ENCODE measurements at regions not wholly inside any gene's neighbourhood (a gene's known extent, or its start where the extent isn't known, plus 50 kb on each side); places are given as distances from the start of the nearest gene placed in this dataset.

DNA sequence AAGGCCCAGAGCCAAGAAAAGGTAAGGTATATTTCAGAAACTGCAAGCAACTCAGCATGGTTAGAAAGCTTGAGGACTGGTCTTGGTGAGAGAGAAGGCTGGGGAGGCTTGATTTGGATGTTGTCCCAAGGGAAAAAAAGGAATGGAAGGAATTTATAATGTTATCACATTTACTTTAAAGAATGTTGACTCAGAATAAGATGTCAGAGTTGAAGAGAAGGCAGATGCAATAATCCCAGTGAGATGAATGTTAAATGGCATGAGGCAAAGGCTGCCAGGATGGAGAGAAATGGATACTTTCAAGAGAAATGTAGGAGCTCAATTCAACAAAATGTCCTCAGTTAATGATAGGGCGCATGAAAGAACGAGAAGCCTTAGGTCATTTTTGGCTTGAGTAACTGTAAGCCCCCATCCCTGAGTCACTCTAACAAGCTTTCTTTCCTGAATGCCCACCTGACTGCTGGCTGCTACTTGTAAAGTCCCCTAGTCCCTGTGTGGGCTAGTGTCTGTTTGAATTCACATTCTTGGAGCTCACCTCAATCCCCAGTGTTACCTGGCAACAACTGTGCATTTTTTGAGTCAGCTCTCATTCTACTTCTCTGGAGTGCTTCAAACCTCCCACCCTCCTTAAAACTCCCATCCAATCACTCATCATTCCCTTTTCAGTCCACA is 103.0 kb upstream of the TAPT1 start:
- no peak for TF ChIP-seq EZH2 (IDR thresholded peaks at IDR 0.05; ENCODE audit: borderline replicate concordance, low read length)
- TF ChIP-seq, protein P1, sequence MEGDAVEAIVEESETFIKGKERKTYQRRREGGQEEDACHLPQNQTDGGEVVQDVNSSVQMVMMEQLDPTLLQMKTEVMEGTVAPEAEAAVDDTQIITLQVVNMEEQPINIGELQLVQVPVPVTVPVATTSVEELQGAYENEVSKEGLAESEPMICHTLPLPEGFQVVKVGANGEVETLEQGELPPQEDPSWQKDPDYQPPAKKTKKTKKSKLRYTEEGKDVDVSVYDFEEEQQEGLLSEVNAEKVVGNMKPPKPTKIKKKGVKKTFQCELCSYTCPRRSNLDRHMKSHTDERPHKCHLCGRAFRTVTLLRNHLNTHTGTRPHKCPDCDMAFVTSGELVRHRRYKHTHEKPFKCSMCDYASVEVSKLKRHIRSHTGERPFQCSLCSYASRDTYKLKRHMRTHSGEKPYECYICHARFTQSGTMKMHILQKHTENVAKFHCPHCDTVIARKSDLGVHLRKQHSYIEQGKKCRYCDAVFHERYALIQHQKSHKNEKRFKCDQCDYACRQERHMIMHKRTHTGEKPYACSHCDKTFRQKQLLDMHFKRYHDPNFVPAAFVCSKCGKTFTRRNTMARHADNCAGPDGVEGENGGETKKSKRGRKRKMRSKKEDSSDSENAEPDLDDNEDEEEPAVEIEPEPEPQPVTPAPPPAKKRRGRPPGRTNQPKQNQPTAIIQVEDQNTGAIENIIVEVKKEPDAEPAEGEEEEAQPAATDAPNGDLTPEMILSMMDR (IDR thresholded peaks at IDR 0.05; ENCODE audit: low read length) = no peak

DNA sequence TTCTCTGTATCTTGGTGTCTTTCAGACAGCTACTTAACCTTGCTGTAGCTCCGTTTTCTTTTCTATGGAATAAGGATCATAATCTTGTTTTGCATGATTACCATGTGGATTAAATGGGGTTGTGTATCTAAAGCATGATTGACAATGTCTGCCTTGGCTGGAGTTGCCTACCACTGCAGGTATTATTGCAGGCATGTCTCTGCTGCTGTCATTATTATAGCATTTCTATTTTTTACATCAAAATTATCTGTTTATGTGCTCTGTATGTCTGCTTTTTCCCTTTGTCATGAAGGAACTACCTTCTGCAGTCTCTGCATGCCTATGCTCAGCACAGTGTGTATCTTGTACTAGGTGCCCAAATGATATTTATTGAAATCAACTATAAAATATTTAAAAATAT is 95.9 kb upstream of the TAPT1 start:
- Histone ChIP-seq H3K27me3 (ENCODE audit: insufficient read depth, low read length) (no peaks in the 10 kb centered on the region), H3K9me2 (ENCODE audit: low read depth, low read length) (no peaks in the 10 kb centered on the region), H3K4me1 (ENCODE audit: insufficient read depth, low read length, severe bottlenecking) (no peaks in the 10 kb centered on the region), H3K4me2 (ENCODE audit: low read length) (no peak overlapping the region), H3K27ac (ENCODE audit: low read depth, low read length, poor library complexity, severe bottlenecking) (no peak overlapping the region), H3F3A (ENCODE audit: insufficient read depth, low read length) (no peaks in the 10 kb centered on the region), H3K9me3 (ENCODE audit: low read length) (no peaks in the 10 kb centered on the region), H3K9ac (ENCODE audit: low read length) (no peak overlapping the region), H3K36me3 (ENCODE audit: insufficient read depth, low read length) (no peaks in the 10 kb centered on the region), H2AFZ (ENCODE audit: low read length) (no peak overlapping the region), H3K4me3 (ENCODE audit: low read depth, low read length, poor library complexity, severe bottlenecking) (no peak overlapping the region), H4K20me1 (ENCODE audit: insufficient read depth, low read length) (no peaks in the 10 kb centered on the region), H3K79me2 (ENCODE audit: insufficient read depth, low read length) (no peaks in the 10 kb centered on the region)
- TF ChIP-seq EZH2 (IDR thresholded peaks at IDR 0.05; ENCODE audit: borderline replicate concordance, low read length) = no peak
- TF ChIP-seq, protein P1 (IDR thresholded peaks at IDR 0.05; ENCODE audit: low read length) = no peak

More for the DNA sequence above, 103.0 kb upstream of the TAPT1 start:
- no peaks in the 10 kb centered on the region for H3K27me3 ChIP-seq (ENCODE audit: insufficient read depth, low read length)
- no peaks in the 10 kb centered on the region for H3K9me2 ChIP-seq (ENCODE audit: low read depth, low read length)
- no peaks in the 10 kb centered on the region for H3K79me2 ChIP-seq (ENCODE audit: insufficient read depth, low read length)
- H2AFZ ChIP-seq (ENCODE audit: low read length) = no peak overlapping the region
- no peaks in the 10 kb centered on the region for H4K20me1 ChIP-seq (ENCODE audit: insufficient read depth, low read length)
- H3K9ac ChIP-seq (ENCODE audit: low read length) = no peak overlapping the region
- no peaks in the 10 kb centered on the region for H3F3A ChIP-seq (ENCODE audit: insufficient read depth, low read length)
- H3K27ac ChIP-seq (ENCODE audit: low read depth, low read length, poor library complexity, severe bottlenecking) = no peak overlapping the region
- no peaks in the 10 kb centered on the region for H3K36me3 ChIP-seq (ENCODE audit: insufficient read depth, low read length)
- no peak overlapping the region for H3K4me3 ChIP-seq (ENCODE audit: low read depth, low read length, poor library complexity, severe bottlenecking)
- H3K4me2 ChIP-seq (ENCODE audit: low read length) = no peak overlapping the region
- H3K4me1 ChIP-seq (ENCODE audit: insufficient read depth, low read length, severe bottlenecking) = no peaks in the 10 kb centered on the region
- no peaks in the 10 kb centered on the region for H3K9me3 ChIP-seq (ENCODE audit: low read length)

GRCh38 chr4:16315456-16315855 is 89.2 kb upstream of the TAPT1 start:
- H3K27ac ChIP-seq (ENCODE audit: low read depth, low read length, poor library complexity, severe bottlenecking) = no peak overlapping the region
- H3K4me2 ChIP-seq (ENCODE audit: low read length) = no peak overlapping the region
- H3K79me2 ChIP-seq (ENCODE audit: insufficient read depth, low read length) = no peaks in the 10 kb centered on the region
- no peaks in the 10 kb centered on the region for H3K27me3 ChIP-seq (ENCODE audit: insufficient read depth, low read length)
- no peaks in the 10 kb centered on the region for H3F3A ChIP-seq (ENCODE audit: insufficient read depth, low read length)
- H3K9me2 ChIP-seq (ENCODE audit: low read depth, low read length) = no peaks in the 10 kb centered on the region
- H3K36me3 ChIP-seq (ENCODE audit: insufficient read depth, low read length) = no peaks in the 10 kb centered on the region
- H2AFZ ChIP-seq (ENCODE audit: low read length) = no peak overlapping the region
- no peaks in the 10 kb centered on the region for H3K4me1 ChIP-seq (ENCODE audit: insufficient read depth, low read length, severe bottlenecking)
- H3K9ac ChIP-seq (ENCODE audit: low read length) = no peak overlapping the region
- H3K9me3 ChIP-seq (ENCODE audit: low read length) = no peaks in the 10 kb centered on the region
- no peaks in the 10 kb centered on the region for H4K20me1 ChIP-seq (ENCODE audit: insufficient read depth, low read length)
- H3K4me3 ChIP-seq (ENCODE audit: low read depth, low read length, poor library complexity, severe bottlenecking) = no peak overlapping the region
- TF ChIP-seq, protein P1 (IDR thresholded peaks at IDR 0.05; ENCODE audit: low read length) = no peak
- TF ChIP-seq EZH2 (IDR thresholded peaks at IDR 0.05; ENCODE audit: borderline replicate concordance, low read length) = no peak
